NCI-H2107 treated with DMSO at 0.1 percent for 48 hours (cell line): ENCODE measurements at regions not wholly inside any gene's neighbourhood (a gene's known extent, or its start where the extent isn't known, plus 50 kb on each side); places are given as distances from the start of the nearest gene placed in this dataset.

Experiments used
- DNase-seq: peaks from one replicate; lab custom pipeline; 2025; ENCODE audit not compliant: unreplicated experiment; lab: John Stamatoyannopoulos, UW

GRCh38 chr5:2460098-2460497 lies 291.4 kb downstream of the IRX2 start:
- no peak for DNase-seq

DNA sequence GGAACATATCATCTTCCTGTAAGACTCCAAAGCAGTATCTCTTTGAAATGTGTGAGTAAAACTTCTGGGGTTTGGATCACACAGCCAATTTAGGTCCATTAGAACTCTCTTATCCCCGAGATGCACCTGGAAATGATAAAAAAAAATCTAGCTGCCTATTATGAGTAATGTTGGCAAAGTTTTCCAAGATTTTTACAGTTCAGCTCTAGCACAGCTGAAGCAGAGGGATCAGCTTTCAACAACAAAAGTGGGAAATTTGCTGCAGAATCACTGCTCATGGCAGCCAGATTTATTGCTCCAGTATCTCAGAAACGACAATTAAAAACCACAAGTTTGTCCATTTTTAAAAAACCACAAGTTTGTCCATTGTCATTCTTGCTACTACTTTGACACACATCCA lies 292.2 kb downstream of the IRX2 start:
- no peak for DNase-seq

GRCh38 chr5:2455878-2456277 lies 295.6 kb downstream of the IRX2 start:
- DNase-seq: no peak

DNA sequence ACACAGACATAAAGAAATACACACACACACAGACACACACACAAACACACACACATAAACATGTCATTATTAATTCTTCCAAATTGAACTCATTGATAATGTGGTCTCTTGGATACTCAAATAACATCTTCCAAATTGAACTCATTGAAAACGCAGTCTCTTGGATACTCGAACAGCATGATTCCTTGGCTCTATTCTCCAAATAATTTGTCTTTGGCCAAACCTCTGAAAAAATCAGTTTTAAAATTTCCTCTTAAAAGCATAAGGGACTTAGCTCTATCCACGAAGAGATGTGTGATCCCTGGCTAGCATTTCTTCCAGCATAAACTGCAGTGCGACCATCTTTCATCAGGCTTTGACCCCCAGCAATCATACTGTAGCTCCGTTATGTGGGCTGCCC lies 296.6 kb downstream of the IRX2 start:
- DNase-seq: no peak

DNA sequence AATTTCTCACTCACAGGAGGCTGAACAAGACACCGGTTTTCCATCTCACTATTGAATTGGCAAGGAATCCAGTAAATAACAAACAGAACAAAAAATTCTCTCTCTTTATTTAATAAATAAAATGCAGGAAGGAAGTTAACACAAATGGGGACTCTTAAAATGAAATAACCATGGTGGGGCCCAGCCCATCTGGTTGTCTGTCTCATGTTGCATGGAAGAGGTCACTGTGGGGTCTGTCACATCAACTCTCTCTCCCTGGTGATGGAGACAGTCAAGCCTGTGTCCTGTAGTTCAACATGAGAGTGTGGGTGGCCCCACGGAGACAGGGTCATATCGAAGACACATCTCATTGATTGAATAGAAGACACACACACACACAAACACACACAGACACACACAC lies 297.7 kb downstream of the IRX2 start:
- DNase-seq: no peak

- DNase-seq: peak; percentile 6
Observed at GRCh38 chr5:2451100-2451499, 300.4 kb downstream of the IRX2 start.

- DNase-seq: no peak
Observed at GRCh38 chr5:2442496-2443354, 308.8 kb downstream of the IRX2 start.

- DNase-seq: no peak
Observed at GRCh38 chr5:2441495-2442180, 309.8 kb downstream of the IRX2 start.

GRCh38 chr5:2439608-2440007 lies 311.9 kb downstream of the IRX2 start:
- no peak for DNase-seq

GRCh38 chr5:2433086-2433485 lies 318.4 kb downstream of the IRX2 start:
- no peak for DNase-seq

DNA sequence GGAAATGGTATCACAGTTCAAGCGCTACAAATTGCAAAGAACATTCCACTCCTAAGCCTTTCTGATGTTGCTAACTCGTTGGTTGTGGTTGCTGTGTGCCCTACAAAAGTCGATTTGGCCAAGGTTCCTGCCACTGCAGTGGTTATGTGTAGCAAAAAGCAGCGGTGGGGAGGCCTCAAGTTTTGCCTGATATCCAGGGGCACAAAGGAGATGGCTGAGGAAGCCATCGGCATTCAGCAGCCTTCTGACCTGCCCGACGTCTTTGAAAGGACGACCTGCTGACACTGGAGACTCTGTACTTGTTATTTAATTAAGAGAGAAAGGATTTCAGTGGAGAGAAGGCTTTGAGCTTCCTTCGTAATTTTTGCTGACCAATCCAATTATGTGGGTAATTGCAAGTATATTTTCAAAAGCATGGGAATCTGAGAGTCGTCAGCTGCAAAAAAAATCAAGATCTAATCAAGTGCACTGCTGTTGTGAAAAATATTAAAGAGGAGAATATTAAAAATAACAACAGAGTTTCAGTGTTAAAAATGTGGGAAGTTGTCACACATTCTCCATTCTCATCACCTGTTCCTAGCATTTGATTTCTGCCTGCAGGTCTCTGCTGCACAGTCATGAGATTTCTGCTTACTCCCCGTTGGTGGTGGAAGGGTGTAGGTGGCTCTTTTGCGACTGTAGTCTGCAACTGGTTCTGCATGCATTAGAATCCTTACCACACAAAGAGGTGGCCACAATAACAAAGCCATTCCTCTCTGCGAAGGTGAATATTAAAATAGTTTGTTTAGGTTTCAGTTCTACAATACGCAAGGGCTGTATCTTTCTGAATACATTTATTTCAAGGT lies 319.2 kb downstream of the IRX2 start:
- DNase-seq: no peak

GRCh38 chr5:2430606-2431005 lies 320.9 kb downstream of the IRX2 start:
- DNase-seq: peak; percentile 91

GRCh38 chr5:2427983-2428382 lies 323.5 kb downstream of the IRX2 start:
- no peak for DNase-seq

DNA sequence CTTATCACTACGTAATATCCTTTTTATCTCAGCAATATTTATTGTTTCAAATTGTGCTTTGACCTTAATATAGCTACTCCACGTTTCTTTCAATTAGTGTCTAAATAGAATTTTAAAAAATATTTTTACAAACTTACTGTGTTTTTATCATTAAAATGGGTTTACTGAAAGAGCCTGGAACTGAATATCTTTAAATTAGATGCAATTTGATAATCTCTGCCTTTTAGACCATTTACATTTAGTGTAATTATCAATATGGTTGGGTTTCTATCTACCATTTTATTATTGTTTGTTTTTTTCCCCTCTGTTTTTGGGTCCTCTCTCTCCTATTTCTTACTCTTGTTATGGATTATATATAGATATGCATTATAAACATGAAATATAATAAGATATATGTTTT lies 327.8 kb downstream of the IRX2 start:
- no peak for DNase-seq

DNA sequence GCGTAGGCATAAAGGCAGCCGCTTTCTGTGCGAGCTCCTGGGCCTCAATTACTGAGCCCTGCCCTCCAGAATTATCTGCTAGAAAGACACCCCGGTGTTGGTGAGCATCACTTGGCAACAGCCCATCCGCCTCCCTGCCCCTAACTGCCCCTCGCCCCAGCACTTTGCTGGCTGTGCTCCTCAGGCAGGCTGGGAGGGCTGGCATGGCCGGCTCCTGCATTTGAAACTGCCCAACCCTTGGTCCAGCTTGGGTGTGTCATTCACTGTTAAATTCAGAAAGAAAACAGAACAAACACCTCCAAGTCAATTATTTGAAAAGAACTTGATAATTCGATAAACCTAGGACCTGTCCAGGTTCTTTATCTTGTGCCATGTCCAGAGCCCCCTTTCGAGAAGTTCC lies 334.2 kb downstream of the IRX2 start:
- DNase-seq: no peak

- no peak for DNase-seq
Observed at GRCh38 chr5:2415678-2416077, 335.8 kb downstream of the IRX2 start.

DNA sequence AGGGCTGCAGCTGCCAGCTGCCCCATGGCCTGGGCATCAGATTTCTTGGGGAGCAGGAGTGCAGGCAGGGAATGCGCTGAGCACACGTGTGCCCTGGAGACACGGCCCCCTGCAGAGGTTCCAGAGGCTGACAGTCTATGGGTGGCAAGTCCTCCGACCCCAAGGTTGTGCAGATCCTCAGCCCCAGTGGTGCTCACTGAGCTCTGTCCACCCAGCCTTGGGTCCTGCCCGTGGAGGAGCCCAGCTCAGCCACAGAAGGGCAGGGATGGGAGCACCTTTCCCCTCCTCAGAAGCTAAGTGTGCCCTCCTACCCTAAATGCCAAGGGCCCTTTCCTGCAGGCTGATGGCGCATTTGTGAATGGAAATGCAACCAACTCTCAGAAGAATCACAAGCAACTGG lies 341.0 kb downstream of the IRX2 start:
- DNase-seq: no peak

DNA sequence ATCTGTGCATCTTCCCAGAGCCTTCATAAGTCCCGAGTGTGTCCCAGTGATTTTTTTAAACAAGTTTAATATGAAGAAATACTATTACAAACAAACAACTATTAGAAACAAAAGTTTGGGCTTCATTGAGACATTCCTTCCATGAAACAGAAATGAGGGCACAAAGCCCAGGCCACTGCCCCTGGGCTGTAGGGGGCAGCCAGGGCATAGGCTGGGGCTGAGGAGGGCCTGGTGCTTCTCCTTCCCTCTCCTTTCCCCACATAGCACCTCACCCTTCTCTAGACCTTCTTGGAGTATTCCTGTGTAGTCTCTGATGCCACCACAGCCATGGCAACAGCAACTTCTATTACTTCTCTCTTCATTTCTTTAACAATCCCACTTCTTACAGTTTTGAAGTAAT lies 348.2 kb downstream of the IRX2 start:
- no peak for DNase-seq

- no peak for DNase-seq
Observed at GRCh38 chr5:2399804-2400203, 351.7 kb downstream of the IRX2 start.

DNA sequence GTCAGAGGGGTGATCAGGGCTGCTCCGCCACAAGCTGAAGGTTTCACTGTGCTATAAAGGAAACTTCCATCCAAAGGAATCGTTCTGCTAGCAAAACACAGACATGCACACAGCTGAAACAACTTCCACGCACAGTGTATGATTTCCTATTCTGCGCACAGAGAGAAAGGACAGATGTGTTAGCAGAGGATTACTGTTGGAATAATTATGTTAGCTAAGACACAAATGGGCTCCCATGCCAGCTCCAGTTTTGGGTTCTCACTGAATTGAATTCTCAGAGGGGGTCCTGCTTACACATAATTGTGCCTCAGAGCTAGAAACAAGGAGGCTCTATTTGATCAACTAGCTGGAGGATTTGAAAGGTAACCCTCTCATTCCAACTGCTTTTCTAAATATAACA lies 352.4 kb downstream of the IRX2 start:
- no peak for DNase-seq

DNA sequence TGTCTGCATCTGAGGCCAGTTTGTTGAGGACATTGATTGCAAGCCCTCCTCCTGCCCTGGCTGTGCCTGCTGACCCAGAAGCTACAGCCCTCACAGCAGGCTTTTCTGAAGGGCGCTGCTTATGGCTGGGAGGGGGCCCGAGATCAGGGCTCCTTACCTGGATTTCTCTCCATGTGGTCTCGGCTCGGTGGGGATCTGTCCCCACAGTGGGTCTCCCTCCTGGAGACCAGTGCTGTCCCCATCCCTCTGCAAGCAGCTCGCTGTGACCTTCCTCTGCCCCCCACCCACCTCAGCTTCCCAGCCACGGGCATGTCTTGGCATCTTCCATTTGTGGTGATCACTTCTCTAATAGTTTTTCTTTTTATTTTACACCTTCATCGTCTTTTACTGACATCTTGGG lies 357.9 kb downstream of the IRX2 start:
- DNase-seq: no peak

- no peak for DNase-seq
Observed at GRCh38 chr5:2391566-2391965, 359.9 kb downstream of the IRX2 start.
